SK-N-SH (cell line): ENCODE measurements at regions not wholly inside any gene's neighbourhood (a gene's known extent, or its start where the extent isn't known, plus 50 kb on each side); places are given as distances from the start of the nearest gene placed in this dataset.

ENCODE experiments used
- EZH2phosphoT487 ChIP-seq: fragments of 200-600 bp; sonication (generic); IDR thresholded peaks from 2 replicates; pipeline ENCODE4 v1.6.1; 2017; ENCODE audit warnings: low read depth, mixed run types, mild to moderate bottlenecking, antibody characterized with exemption, moderate library complexity, borderline replicate concordance
- POLR2AphosphoS5 ChIP-seq: IDR thresholded peaks from 2 replicates; pipeline ENCODE4 v1.6.1; 2012; ENCODE audit warnings: low read depth, low read length
- TF ChIP-seq, protein P1 (sequence below): fragments of 200-600 bp; sonication (generic); IDR thresholded peaks from 2 replicates; pipeline ENCODE4 v1.6.1; 2017; ENCODE audit warnings: antibody characterized with exemption, mild to moderate bottlenecking, moderate library complexity

DNA sequence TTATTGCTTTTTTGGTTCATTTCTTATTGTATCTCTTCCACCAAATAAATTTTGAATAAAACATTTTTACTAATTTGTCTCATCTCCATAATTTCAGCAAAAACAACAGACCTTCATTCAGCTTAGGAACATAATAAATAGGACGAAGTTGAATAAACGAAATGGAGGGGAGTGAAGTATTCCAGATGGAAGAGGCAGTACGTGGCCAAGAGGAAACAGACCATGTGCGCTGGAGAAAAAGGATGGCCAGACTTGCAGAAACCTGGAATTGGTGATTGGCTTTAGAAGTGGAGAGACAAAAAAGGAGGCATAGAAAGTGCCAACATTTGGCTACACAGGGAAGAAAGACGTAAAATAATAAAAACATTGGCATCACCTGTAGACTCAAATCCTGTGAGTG lies 113.5 kb downstream of the USP22 start:
- TF ChIP-seq, protein P1, sequence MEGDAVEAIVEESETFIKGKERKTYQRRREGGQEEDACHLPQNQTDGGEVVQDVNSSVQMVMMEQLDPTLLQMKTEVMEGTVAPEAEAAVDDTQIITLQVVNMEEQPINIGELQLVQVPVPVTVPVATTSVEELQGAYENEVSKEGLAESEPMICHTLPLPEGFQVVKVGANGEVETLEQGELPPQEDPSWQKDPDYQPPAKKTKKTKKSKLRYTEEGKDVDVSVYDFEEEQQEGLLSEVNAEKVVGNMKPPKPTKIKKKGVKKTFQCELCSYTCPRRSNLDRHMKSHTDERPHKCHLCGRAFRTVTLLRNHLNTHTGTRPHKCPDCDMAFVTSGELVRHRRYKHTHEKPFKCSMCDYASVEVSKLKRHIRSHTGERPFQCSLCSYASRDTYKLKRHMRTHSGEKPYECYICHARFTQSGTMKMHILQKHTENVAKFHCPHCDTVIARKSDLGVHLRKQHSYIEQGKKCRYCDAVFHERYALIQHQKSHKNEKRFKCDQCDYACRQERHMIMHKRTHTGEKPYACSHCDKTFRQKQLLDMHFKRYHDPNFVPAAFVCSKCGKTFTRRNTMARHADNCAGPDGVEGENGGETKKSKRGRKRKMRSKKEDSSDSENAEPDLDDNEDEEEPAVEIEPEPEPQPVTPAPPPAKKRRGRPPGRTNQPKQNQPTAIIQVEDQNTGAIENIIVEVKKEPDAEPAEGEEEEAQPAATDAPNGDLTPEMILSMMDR = no peak
- TF ChIP-seq POLR2AphosphoS5 = no peak
- no peak for TF ChIP-seq EZH2phosphoT487
